ENCODE measurements at regions not wholly inside any gene's neighbourhood (a gene's known extent, or its start where the extent isn't known, plus 50 kb on each side); places are given as distances from the start of the nearest gene placed in this dataset.

DNA sequence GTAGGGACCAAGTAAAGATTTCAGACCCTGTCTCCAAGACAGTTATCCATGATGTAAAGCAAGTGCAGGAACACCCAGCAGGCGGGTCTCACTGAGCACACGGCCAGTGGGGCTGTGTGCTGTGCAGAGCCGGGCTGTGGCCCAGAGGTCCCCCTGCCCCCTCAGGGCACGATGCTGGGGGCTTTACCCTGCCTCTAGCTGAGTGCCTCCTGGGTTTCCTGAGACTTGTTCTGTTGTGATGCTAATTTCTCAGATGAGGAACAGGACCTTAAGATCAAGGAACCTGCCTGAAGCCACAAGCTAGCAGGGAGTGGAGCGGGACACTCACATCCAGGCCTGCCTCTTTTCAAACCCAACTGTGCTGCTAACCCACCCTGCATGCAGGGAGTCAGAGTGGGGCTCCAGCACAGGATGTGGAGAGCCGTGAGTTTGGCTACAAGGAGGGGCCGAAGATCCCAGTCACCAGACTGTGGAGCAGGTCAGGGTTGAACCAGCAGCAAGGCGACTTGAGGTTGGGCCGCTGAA lies 76.1 kb upstream of the LYZL2 start:
- TF ChIP-seq CTCF (IDR thresholded peaks at IDR 0.05; ENCODE audit: low read depth, low read length, poor library complexity, severe bottlenecking), result no peak
- no peak for TF ChIP-seq EZH2phosphoT487 (IDR thresholded peaks at IDR 0.05; ENCODE audit: borderline replicate concordance, low read length)
